ENCODE measurements at regions not wholly inside any gene's neighbourhood (a gene's known extent, or its start where the extent isn't known, plus 50 kb on each side); places are given as distances from the start of the nearest gene placed in this dataset.

- TF ChIP-seq, protein P1, sequence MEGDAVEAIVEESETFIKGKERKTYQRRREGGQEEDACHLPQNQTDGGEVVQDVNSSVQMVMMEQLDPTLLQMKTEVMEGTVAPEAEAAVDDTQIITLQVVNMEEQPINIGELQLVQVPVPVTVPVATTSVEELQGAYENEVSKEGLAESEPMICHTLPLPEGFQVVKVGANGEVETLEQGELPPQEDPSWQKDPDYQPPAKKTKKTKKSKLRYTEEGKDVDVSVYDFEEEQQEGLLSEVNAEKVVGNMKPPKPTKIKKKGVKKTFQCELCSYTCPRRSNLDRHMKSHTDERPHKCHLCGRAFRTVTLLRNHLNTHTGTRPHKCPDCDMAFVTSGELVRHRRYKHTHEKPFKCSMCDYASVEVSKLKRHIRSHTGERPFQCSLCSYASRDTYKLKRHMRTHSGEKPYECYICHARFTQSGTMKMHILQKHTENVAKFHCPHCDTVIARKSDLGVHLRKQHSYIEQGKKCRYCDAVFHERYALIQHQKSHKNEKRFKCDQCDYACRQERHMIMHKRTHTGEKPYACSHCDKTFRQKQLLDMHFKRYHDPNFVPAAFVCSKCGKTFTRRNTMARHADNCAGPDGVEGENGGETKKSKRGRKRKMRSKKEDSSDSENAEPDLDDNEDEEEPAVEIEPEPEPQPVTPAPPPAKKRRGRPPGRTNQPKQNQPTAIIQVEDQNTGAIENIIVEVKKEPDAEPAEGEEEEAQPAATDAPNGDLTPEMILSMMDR (IDR thresholded peaks at IDR 0.05; ENCODE audit: extremely low read depth in 1 of 2, insufficient read depth in 1 of 2, low read depth in 1 of 2, low read length in 2 of 2), result no peak
- TF ChIP-seq POLR2A (IDR thresholded peaks at IDR 0.05; ENCODE audit: low read depth, low read length) (no peak), JUN (IDR thresholded peaks at IDR 0.05; ENCODE audit: borderline replicate concordance, insufficient read depth, insufficient read length, low read depth) (no peak), POLR2AphosphoS5 (IDR thresholded peaks at IDR 0.05; ENCODE audit: insufficient read depth, low read depth, low read length) (no peak), EZH2 (IDR thresholded peaks at IDR 0.05; ENCODE audit: borderline replicate concordance, low read depth, low read length, severe bottlenecking) (no peak), MYC (IDR thresholded peaks at IDR 0.05; ENCODE audit: low read depth, low read length) (no peak), FOS (IDR thresholded peaks at IDR 0.05; ENCODE audit: borderline replicate concordance, insufficient read depth, low read length) (no peak)
Observed at GRCh38 chr5:167413506-167413905, 877.9 kb upstream of the WWC1 start.

Data from endothelial cell of umbilical vein (primary cell).